ENCODE measurements at regions not wholly inside any gene's neighbourhood (a gene's known extent, or its start where the extent isn't known, plus 50 kb on each side); places are given as distances from the start of the nearest gene placed in this dataset.
"Not testable (repeated sequence)": the region's sequence is repeated elsewhere in the genome, so short reads cannot be mapped to it uniquely, and the experiment has no call there.

- Histone ChIP-seq H2AFZ (ENCODE audit: low read length) (no peak overlapping the region), H3K79me2 (ENCODE audit: control insufficient read depth, insufficient read depth, low read length) (no peaks in the 10 kb centered on the region), H3K4me1 (ENCODE audit: control insufficient read depth, extremely low read depth, insufficient read depth, low read length) (peaks cover 4% of the 10 kb centered on the region), H4K20me1 (ENCODE audit: control insufficient read depth, extremely low read depth, insufficient read depth, low read length) (no peaks in the 10 kb centered on the region), H3K9ac (ENCODE audit: insufficient read depth, low read length) (no peak overlapping the region), H3K4me2 (ENCODE audit: extremely low read depth, insufficient read depth, low read length) (no peak overlapping the region), H3K9me3 (ENCODE audit: control insufficient read depth, insufficient read depth, low read depth, low read length) (no peaks in the 10 kb centered on the region), H3K36me3 (ENCODE audit: control insufficient read depth, insufficient read depth, low read length) (no peaks in the 10 kb centered on the region), H3K27me3 (ENCODE audit: control insufficient read depth, insufficient read depth, low read length) (no peaks in the 10 kb centered on the region), H3K27ac (ENCODE audit: insufficient read depth, low read length) (no peak overlapping the region), H3K4me3 (replicated peaks in 1 of 4; ENCODE audit: control extremely low read depth in 1 of 4, insufficient read depth in 1 of 4, low read depth in 3 of 4, low read length in 4 of 4) (no peak overlapping the region)
- no peak for DNase-seq (ENCODE audit: low read depth in 2 of 2)
- TF ChIP-seq EZH2 (IDR thresholded peaks at IDR 0.05; ENCODE audit: low read length, missing control alignments) (no peak), CTCF (conservative IDR thresholded peaks at IDR 0.05 in 1 of 2, IDR thresholded peaks at IDR 0.05 in 1 of 2; ENCODE audit: low read depth in 1 of 2, low read length in 2 of 2) (no peak)
Measured at GRCh38 chr13:76297331-76297730, 588.9 kb downstream of the KCTD12 start.

DNA sequence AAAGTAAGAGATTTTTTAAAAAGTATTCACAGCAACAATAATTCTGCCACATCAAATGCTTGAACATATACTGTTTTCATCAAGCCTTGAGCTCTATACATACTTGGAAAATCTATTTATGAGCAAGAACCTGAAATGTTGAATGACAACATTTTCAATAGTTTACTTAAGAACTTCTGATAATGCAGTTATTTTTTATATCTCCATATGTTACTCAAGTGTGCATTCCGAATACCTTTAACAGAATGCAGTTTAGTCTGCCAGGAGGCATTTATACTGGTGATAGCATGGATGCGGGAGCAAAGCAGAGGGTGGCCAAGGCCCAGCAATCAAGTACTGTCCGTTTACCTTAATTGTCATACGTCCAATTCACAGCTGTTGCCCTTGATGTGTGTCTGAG is 589.5 kb downstream of the KCTD12 start:
- no peak overlapping the region for H2AFZ ChIP-seq (ENCODE audit: low read length)
- H3K36me3 ChIP-seq (ENCODE audit: control insufficient read depth, insufficient read depth, low read length) = no peaks in the 10 kb centered on the region
- H3K4me1 ChIP-seq (ENCODE audit: control insufficient read depth, extremely low read depth, insufficient read depth, low read length) = peaks cover 4% of the 10 kb centered on the region
- H3K4me3 ChIP-seq (replicated peaks in 1 of 4; ENCODE audit: control extremely low read depth in 1 of 4, insufficient read depth in 1 of 4, low read depth in 3 of 4, low read length in 4 of 4) = no peak overlapping the region
- H3K4me2 ChIP-seq (ENCODE audit: extremely low read depth, insufficient read depth, low read length) = no peak overlapping the region
- H3K9me3 ChIP-seq (ENCODE audit: control insufficient read depth, insufficient read depth, low read depth, low read length) = no peaks in the 10 kb centered on the region
- no peak overlapping the region for H3K9ac ChIP-seq (ENCODE audit: insufficient read depth, low read length)
- no peaks in the 10 kb centered on the region for H4K20me1 ChIP-seq (ENCODE audit: control insufficient read depth, extremely low read depth, insufficient read depth, low read length)
- DNase-seq (ENCODE audit: low read depth in 2 of 2) = no peak
- TF ChIP-seq EZH2 (IDR thresholded peaks at IDR 0.05; ENCODE audit: low read length, missing control alignments) (no peak), CTCF (conservative IDR thresholded peaks at IDR 0.05 in 1 of 2, IDR thresholded peaks at IDR 0.05 in 1 of 2; ENCODE audit: low read depth in 1 of 2, low read length in 2 of 2) (no peak)
- H3K27me3 ChIP-seq (ENCODE audit: control insufficient read depth, insufficient read depth, low read length) = no peaks in the 10 kb centered on the region
- H3K79me2 ChIP-seq (ENCODE audit: control insufficient read depth, insufficient read depth, low read length) = no peaks in the 10 kb centered on the region
- no peak overlapping the region for H3K27ac ChIP-seq (ENCODE audit: insufficient read depth, low read length)

GRCh38 chr13:76295020-76295419 is 591.2 kb downstream of the KCTD12 start:
- H3K79me2 ChIP-seq (ENCODE audit: control insufficient read depth, insufficient read depth, low read length); H3K9ac ChIP-seq (ENCODE audit: insufficient read depth, low read length); H3K36me3 ChIP-seq (ENCODE audit: control insufficient read depth, insufficient read depth, low read length); H3K4me2 ChIP-seq (ENCODE audit: extremely low read depth, insufficient read depth, low read length); DNase-seq (ENCODE audit: low read depth in 2 of 2); H3K9me3 ChIP-seq (ENCODE audit: control insufficient read depth, insufficient read depth, low read depth, low read length); H3K27ac ChIP-seq (ENCODE audit: insufficient read depth, low read length); H3K27me3 ChIP-seq (ENCODE audit: control insufficient read depth, insufficient read depth, low read length); H3K4me3 ChIP-seq (replicated peaks in 1 of 4; ENCODE audit: control extremely low read depth in 1 of 4, insufficient read depth in 1 of 4, low read depth in 3 of 4, low read length in 4 of 4); H2AFZ ChIP-seq (ENCODE audit: low read length); H3K4me1 ChIP-seq (ENCODE audit: control insufficient read depth, extremely low read depth, insufficient read depth, low read length); H4K20me1 ChIP-seq (ENCODE audit: control insufficient read depth, extremely low read depth, insufficient read depth, low read length): not testable (repeated sequence)

Data from fibroblast of lung (primary cell).